ENCODE measurements at regions not wholly inside any gene's neighbourhood (a gene's known extent, or its start where the extent isn't known, plus 50 kb on each side); places are given as distances from the start of the nearest gene placed in this dataset.
A peak's percentile ranks its signal among the peaks of the same experiment; 100 is the strongest.
"Not testable (repeated sequence)": the region's sequence is repeated elsewhere in the genome, so short reads cannot be mapped to it uniquely, and the experiment has no call there.

DNA sequence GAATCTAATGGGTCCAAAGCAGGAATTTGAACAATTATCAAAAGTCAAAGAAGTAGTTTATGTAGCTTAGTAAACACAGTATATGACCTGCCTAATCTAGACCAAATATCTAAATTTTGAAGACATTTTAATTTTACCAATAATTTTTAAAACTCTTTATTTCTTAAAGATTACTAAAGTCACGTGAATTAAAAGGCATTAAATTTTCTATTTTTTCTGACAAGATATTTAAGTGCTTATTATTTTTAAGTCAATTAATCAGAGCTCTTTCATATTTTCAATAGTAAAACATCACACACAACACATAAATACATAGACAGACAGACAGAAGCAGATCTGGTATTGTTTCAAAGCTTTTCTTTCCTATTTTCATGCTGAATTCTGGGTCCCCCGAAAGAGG, 89.5 kb downstream of the ZNF467 start:
- H3K4me3 ChIP-seq (ENCODE audit: low read depth, low read length) = no peak overlapping the region
- TF ChIP-seq, protein P1, sequence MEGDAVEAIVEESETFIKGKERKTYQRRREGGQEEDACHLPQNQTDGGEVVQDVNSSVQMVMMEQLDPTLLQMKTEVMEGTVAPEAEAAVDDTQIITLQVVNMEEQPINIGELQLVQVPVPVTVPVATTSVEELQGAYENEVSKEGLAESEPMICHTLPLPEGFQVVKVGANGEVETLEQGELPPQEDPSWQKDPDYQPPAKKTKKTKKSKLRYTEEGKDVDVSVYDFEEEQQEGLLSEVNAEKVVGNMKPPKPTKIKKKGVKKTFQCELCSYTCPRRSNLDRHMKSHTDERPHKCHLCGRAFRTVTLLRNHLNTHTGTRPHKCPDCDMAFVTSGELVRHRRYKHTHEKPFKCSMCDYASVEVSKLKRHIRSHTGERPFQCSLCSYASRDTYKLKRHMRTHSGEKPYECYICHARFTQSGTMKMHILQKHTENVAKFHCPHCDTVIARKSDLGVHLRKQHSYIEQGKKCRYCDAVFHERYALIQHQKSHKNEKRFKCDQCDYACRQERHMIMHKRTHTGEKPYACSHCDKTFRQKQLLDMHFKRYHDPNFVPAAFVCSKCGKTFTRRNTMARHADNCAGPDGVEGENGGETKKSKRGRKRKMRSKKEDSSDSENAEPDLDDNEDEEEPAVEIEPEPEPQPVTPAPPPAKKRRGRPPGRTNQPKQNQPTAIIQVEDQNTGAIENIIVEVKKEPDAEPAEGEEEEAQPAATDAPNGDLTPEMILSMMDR (IDR thresholded peaks at IDR 0.05; ENCODE audit: insufficient read depth, low read length) = no peak
- no peak for DNase-seq (ENCODE audit: low read depth)

DNA sequence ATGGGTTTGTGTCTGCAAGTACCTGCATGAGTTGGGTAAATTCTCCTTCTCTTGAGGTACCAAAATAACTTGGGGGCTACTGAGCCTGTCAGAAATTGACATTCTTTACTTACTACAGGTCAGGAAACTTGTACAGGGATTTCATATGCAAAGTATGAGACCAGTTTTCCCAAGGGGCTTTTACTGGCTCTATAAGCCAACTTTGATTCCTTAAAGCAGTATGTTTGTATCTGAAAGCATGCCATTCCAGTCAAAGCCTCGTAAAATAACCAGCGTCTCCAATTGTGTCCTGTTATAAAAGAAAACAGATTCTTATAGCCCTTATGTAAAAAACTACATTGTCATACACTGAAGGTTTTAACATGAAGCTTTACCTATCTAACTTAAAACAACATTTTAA, 90.2 kb downstream of the ZNF467 start:
- TF ChIP-seq, protein P1 (IDR thresholded peaks at IDR 0.05; ENCODE audit: insufficient read depth, low read length) = no peak
- no peak for DNase-seq (ENCODE audit: low read depth)
- H3K4me3 ChIP-seq (ENCODE audit: low read depth, low read length) = no peak overlapping the region

DNA sequence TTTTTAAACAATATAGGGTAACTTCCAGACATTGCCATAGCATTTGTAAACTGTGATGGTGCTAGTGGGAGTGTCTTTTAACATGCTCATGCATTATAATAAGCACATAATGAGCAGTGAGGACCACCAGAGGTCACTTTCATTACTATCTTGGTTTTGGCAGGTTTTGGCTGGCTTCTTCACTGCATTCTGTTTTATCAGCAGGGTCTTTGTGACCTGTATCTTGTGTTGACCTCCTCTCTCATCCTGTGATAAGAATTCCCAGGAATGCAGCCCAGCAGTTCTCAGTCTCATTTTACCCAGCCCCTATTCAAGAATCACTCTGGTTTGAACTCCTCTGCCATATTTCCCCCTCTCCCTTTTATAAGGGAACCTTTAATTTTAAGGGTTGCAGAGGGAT, 91.3 kb downstream of the ZNF467 start:
- TF ChIP-seq, protein P1 (IDR thresholded peaks at IDR 0.05; ENCODE audit: insufficient read depth, low read length) = no peak
- H3K4me3 ChIP-seq (ENCODE audit: low read depth, low read length) = no peak overlapping the region
- DNase-seq (ENCODE audit: low read depth) = no peak

DNA sequence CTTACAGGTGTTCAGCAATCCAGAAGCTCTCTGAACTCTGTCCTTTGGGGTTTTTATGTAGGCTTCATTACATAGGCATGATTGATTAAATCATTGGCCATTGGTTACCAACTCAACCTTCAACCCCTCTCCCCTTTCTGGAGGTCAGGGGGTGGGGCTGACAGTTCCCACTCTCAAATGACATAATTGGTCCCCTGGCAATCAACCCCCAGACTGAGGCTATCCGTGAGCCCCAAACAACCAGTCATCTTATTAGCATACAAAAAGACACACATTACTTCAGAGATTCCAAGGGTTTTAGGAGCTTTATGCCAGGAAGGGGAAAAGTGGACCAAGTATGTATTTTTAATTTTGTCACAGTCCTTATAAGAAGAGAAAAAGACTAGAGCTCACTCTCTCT, 92.1 kb downstream of the ZNF467 start:
- TF ChIP-seq, protein P1 (IDR thresholded peaks at IDR 0.05; ENCODE audit: insufficient read depth, low read length) = no peak
- no peak overlapping the region for H3K4me3 ChIP-seq (ENCODE audit: low read depth, low read length)
- DNase-seq (ENCODE audit: low read depth) = no peak

DNA sequence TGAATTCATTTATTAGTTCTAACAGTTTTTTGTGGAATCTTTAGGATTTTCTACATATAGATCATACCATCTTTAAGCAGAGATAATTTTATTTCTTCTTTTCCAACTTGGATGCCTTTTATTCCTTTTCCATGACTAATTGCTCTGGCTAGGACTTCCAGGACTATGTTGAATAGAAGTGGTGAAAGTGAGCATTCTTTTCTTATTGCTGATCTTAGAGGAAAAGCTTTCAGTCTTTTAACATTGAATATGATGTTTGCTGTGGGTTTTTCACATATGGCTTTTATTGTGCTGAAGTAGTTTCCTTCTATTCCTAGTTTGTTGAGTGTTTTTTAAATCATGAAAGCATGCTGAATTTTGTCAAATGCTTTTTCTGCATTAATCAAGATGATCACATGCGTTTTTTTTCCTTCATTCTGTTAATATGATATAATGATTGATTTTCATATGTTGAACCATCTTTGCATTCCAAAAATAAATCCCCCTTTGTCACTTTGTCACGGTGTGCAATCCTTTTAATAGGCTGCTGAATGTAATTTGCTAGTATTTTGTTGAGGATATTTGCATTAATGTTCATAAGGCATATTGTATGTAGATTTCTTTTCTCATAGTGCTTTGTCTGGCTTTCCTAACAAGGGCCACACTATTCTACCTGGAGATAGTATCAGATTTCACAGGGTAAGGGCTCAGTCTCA, 92.9 kb downstream of the ZNF467 start:
- TF ChIP-seq, protein P1 (IDR thresholded peaks at IDR 0.05; ENCODE audit: insufficient read depth, low read length) = no peak
- H3K4me3 ChIP-seq (ENCODE audit: low read depth, low read length) = no peak overlapping the region
- peak; percentile 43 for DNase-seq (ENCODE audit: low read depth)

DNA sequence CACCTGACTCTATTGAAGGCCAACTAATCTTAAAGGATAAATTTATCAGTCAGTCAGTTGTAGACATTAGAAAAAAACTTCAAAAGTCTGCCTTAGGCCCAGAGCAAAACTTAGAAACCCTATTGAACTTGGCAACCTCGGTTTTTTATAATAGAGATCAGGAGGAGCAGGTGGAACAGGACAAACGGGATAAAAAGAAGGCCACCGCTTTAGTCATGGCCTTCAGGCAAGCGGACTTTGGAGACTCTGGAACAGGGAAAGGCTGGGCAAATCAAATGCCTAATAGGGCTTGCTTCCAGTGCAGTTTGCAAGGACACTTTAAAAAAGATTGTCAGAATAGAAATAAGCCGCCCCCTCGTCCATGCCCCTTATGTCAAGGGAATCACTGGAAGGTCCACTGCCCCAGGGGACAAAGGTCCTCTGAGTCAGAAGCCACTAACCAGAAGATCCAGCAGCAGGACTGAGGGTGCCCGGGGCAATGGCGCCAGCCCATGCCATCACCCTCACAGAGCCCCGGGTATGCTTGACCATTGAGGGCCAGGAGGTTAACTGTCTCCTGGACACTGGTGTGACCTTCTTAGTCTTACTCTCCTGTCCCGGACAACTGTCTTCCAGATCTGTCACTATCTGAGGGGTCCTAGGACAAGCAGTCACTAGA, 98.5 kb downstream of the ZNF467 start:
- not testable (repeated sequence) for H3K4me3 ChIP-seq (ENCODE audit: low read depth, low read length); DNase-seq (ENCODE audit: low read depth)

DNA sequence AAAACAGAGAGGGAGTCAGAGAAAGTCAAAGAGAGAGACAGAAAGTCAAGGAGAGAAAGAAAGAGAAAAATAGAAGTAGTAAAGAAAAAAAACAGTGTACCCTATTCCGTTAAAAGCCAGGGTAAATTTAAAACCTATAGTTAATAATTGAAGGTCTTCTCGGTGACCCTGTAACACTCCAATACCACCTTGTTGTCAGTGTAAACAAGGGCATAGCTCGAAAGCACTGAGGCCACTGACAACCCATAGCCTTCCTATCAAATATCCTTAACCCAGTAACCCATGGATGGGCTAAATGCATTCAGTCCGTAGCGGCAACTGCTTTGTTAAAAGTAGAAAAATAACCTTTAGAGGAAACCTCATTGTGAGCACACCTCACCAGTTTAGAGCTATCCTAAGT, 100.4 kb downstream of the ZNF467 start:
- TF ChIP-seq, protein P1 (IDR thresholded peaks at IDR 0.05; ENCODE audit: insufficient read depth, low read length) = no peak

More for the DNA sequence above, 100.4 kb downstream of the ZNF467 start:
- DNase-seq (ENCODE audit: low read depth) = no peak
- no peak overlapping the region for H3K4me3 ChIP-seq (ENCODE audit: low read depth, low read length)

Data from fibroblast of the aortic adventitia (primary cell).